WTC11 (cell line): ENCODE measurements at regions not wholly inside any gene's neighbourhood (a gene's known extent, or its start where the extent isn't known, plus 50 kb on each side); places are given as distances from the start of the nearest gene placed in this dataset.

Experiments
- CBFB ChIP-seq: sonication (generic); formaldehyde crosslinking; IDR thresholded peaks from 2 replicates; pipeline ENCODE4 v1.8.1; 2022; ENCODE audit warnings: mild to moderate bottlenecking, low read depth, missing genetic modification reagents
- CTCF ChIP-seq: fragments of 200-600 bp; IDR thresholded peaks from 2 replicates; pipeline ENCODE4 v1.8.0; 2022; ENCODE audit warnings: antibody characterized with exemption
- GRHL2 ChIP-seq: fragments of 250-450 bp; sonication (Bioruptor Pico); IDR thresholded peaks from 2 replicates; pipeline ENCODE4 v1.8.0; 2022; ENCODE audit warnings: mild to moderate bottlenecking, moderate library complexity; ENCODE audit not compliant: insufficient replicate concordance, severe bottlenecking
- KAT7 ChIP-seq: sonication (generic); formaldehyde crosslinking; IDR thresholded peaks from 2 replicates; pipeline ENCODE4 v1.8.1; 2023; ENCODE audit warnings: missing genetic modification reagents, mild to moderate bottlenecking, borderline replicate concordance
- NFYB ChIP-seq: sonication (generic); formaldehyde crosslinking; conservative IDR thresholded peaks from 2 replicates; pipeline ENCODE4 v1.8.0; 2022; ENCODE audit warnings: low read depth, missing genetic modification reagents
- USF1 ChIP-seq: sonication (generic); formaldehyde crosslinking; IDR thresholded peaks from 2 replicates; pipeline ENCODE4 v1.8.0; 2022; ENCODE audit warnings: mild to moderate bottlenecking, missing genetic modification reagents

- TF ChIP-seq CTCF (no peak), GRHL2 (CRISPR knock-in tag) (no peak), NFYB (CRISPR knock-in tag) (no peak), KAT7 (no peak), CBFB (CRISPR knock-in tag) (no peak), USF1 (CRISPR knock-in tag) (no peak)
Measured at GRCh38 chr1:81660286-81660685, 140.4 kb upstream of the ADGRL2 start.
